ENCODE measurements at regions not wholly inside any gene's neighbourhood (a gene's known extent, or its start where the extent isn't known, plus 50 kb on each side); places are given as distances from the start of the nearest gene placed in this dataset.

DNA sequence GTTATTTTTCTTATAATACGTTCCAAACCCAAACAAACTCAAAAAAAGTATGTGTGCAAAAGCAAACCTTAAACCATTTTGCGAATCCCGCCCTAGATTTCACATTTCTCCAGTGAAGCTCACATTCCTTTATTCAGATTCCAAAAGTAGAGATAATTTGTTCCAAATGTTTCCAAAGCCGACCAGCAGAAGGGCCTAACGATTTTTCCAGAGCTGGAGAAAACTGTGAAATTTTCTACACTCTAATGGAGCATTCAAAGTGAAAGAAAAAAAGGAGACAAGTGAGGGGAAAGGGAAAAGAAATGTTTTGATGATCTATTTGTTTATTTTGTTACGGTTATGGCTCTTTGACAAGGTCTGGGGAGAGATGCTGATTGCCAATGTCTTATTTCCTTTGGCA, 286.5 kb upstream of the SLC14A2 start:
- Histone ChIP-seq H3K9me3 (no peaks in the 10 kb centered on the region), H3K4me1 (no peaks in the 10 kb centered on the region), H3K4me3 (no peak overlapping the region), H3K27me3 (no peaks in the 10 kb centered on the region), H3K27ac (peak overlapping the region in 1 of 2 donors; percentile 29), H3K36me3 (no peaks in the 10 kb centered on the region)
- intact Hi-C loops (cut with DNase I; ENCODE audit: low total_unique reads), result no loop called here
- TF ChIP-seq, protein P1, sequence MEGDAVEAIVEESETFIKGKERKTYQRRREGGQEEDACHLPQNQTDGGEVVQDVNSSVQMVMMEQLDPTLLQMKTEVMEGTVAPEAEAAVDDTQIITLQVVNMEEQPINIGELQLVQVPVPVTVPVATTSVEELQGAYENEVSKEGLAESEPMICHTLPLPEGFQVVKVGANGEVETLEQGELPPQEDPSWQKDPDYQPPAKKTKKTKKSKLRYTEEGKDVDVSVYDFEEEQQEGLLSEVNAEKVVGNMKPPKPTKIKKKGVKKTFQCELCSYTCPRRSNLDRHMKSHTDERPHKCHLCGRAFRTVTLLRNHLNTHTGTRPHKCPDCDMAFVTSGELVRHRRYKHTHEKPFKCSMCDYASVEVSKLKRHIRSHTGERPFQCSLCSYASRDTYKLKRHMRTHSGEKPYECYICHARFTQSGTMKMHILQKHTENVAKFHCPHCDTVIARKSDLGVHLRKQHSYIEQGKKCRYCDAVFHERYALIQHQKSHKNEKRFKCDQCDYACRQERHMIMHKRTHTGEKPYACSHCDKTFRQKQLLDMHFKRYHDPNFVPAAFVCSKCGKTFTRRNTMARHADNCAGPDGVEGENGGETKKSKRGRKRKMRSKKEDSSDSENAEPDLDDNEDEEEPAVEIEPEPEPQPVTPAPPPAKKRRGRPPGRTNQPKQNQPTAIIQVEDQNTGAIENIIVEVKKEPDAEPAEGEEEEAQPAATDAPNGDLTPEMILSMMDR (IDR thresholded peaks at IDR 0.05), result no peak
- TF ChIP-seq POLR2AphosphoS5 (IDR thresholded peaks at IDR 0.05) (no peak), POLR2A (IDR thresholded peaks at IDR 0.05) (no peak)
- no peak for DNase-seq (ENCODE audit: low spot score in 2 of 2)

DNA sequence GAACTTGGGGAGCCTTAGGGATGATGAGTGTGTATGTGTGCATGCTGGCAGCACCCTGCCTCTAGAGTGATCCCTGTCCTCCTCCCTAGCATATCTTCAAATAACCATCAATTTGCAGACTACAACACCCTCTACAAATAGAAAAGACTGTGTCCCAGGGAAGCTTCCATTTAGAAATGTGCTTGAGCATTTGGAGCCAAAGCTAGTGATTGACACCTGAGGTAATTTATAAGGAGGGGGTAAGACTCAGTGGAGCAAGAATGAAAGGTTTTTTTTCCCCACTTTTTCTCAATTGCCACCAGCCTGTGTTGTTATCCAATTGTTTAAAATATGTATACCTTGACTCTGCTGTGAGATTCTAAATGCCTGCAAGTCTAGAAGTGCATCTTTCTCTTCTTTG, 286.0 kb upstream of the SLC14A2 start:
- peak overlapping the region in 1 of 2 donors; percentile 29 for H3K27ac ChIP-seq
- TF ChIP-seq POLR2AphosphoS5 (IDR thresholded peaks at IDR 0.05) (no peak), POLR2A (IDR thresholded peaks at IDR 0.05) (no peak)
- TF ChIP-seq, protein P1 (IDR thresholded peaks at IDR 0.05), result no peak
- no peaks in the 10 kb centered on the region for H3K27me3 ChIP-seq
- H3K4me1 ChIP-seq, result no peaks in the 10 kb centered on the region
- intact Hi-C loops (cut with DNase I; ENCODE audit: low total_unique reads), result no loop called here
- no peaks in the 10 kb centered on the region for H3K9me3 ChIP-seq
- DNase-seq (ENCODE audit: low spot score in 2 of 2), result no peak
- no peak overlapping the region for H3K4me3 ChIP-seq
- H3K36me3 ChIP-seq, result no peaks in the 10 kb centered on the region

DNA sequence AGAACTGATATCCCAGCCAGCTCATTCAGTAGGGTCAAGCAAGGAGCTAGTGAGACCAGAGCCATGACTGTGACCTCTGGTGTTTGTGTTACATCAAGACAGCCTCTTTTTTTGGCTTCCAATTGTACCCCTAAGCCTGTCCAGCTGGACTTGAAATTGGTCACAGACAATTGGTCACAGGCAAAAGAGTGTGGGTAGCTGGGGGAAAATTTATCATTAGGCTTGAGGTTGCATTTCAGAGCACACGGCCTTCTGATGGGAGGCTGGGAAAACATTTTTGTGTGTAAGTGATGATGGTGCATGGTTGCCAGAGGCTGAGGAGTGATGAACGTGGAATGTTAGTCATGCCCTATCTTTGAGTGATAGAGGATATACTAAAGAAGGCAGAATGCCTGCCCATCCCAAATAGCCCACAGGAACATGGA, 285.1 kb upstream of the SLC14A2 start:
- no peak overlapping the region for H3K27ac ChIP-seq
- no peak for DNase-seq (ENCODE audit: low spot score in 2 of 2)
- H3K27me3 ChIP-seq, result no peaks in the 10 kb centered on the region
- H3K36me3 ChIP-seq, result no peaks in the 10 kb centered on the region
- TF ChIP-seq POLR2A (IDR thresholded peaks at IDR 0.05) (no peak), POLR2AphosphoS5 (IDR thresholded peaks at IDR 0.05) (peak in 1 of 3 donors; percentile 63)
- TF ChIP-seq, protein P1 (IDR thresholded peaks at IDR 0.05), result no peak
- intact Hi-C loops (cut with DNase I; ENCODE audit: low total_unique reads), result no loop called here
- no peak overlapping the region for H3K4me3 ChIP-seq
- H3K4me1 ChIP-seq, result no peaks in the 10 kb centered on the region
- no peaks in the 10 kb centered on the region for H3K9me3 ChIP-seq

DNA sequence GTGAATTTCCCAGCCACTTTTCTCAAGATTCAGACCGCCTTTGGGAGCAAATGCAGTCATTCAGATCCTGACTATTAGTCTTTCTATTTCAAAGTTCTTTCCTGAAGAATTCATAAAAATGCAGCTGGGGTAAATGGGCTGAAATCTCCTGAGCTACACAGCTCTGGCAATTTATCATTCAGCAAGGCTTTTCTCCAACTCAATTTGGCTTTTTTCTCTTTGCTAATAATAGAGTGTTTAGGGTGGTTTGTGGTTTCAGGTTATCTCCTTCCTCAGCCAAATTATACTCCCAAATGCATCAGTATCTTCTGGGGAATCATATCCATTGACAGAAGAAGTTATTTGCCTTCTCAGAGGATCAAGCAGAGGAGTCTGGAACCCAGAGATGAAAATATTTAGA, 282.4 kb upstream of the SLC14A2 start:
- Histone ChIP-seq H3K4me3 (no peak overlapping the region), H3K27me3 (no peaks in the 10 kb centered on the region), H3K36me3 (no peaks in the 10 kb centered on the region), H3K4me1 (no peaks in the 10 kb centered on the region), H3K9me3 (no peaks in the 10 kb centered on the region), H3K27ac (no peak overlapping the region)
- TF ChIP-seq POLR2A (IDR thresholded peaks at IDR 0.05) (no peak), POLR2AphosphoS5 (IDR thresholded peaks at IDR 0.05) (no peak)
- TF ChIP-seq, protein P1 (IDR thresholded peaks at IDR 0.05), result no peak
- intact Hi-C loops (cut with DNase I; ENCODE audit: low total_unique reads), result no loop called here
- no peak for DNase-seq (ENCODE audit: low spot score in 2 of 2)

DNA sequence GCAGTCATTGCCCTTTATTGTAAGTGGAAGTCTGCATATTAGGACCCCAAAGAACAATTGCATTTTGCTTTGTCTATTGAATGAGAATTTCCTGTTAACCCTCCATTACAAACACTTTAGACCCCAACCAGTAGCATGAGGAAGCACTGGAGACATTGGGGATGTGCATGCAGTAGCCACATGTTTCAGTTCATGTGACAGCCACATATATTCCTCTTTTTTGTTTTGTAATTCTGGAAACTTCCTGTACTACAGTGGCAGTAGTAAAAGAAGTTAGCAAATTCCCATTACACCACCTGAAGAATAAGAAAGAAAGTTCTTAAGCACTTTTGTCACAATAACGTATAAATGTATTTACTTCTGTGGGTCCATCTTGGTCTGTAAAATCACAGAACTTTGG, 281.1 kb upstream of the SLC14A2 start:
- intact Hi-C loops (cut with DNase I; ENCODE audit: low total_unique reads), result no loop called here
- no peak for TF ChIP-seq POLR2AphosphoS5 (IDR thresholded peaks at IDR 0.05)
- no peak for TF ChIP-seq POLR2A (IDR thresholded peaks at IDR 0.05)
- TF ChIP-seq, protein P1 (IDR thresholded peaks at IDR 0.05), result no peak
- Histone ChIP-seq H3K27ac (no peak overlapping the region), H3K9me3 (no peaks in the 10 kb centered on the region), H3K36me3 (no peaks in the 10 kb centered on the region), H3K27me3 (no peaks in the 10 kb centered on the region), H3K4me3 (no peak overlapping the region), H3K4me1 (no peaks in the 10 kb centered on the region)
- DNase-seq (ENCODE audit: low spot score in 2 of 2), result no peak

All from breast epithelium (tissue), 4 donors.